ENCODE measurements at regions not wholly inside any gene's neighbourhood (a gene's known extent, or its start where the extent isn't known, plus 50 kb on each side); places are given as distances from the start of the nearest gene placed in this dataset.

DNA sequence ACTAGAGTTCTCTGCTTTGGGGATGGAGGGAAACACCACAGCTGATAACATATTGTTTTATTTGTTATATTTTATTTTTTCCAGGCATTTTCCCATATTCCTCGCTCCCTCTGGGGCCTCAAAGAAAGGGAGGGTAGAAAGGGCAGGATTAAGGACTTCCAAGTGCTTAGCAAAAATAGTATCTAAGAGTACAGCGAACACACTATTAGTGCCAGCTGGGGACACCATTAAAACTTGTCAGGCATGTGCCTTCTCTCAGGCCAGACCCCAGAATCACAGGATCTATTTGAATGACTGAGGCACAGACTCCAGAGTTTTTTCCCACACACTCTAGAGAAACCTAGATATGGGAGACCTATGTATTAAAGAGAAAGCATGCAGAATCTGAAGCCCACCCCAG lies 451.0 kb upstream of the TRPC7 start:
- TF ChIP-seq, protein P1, sequence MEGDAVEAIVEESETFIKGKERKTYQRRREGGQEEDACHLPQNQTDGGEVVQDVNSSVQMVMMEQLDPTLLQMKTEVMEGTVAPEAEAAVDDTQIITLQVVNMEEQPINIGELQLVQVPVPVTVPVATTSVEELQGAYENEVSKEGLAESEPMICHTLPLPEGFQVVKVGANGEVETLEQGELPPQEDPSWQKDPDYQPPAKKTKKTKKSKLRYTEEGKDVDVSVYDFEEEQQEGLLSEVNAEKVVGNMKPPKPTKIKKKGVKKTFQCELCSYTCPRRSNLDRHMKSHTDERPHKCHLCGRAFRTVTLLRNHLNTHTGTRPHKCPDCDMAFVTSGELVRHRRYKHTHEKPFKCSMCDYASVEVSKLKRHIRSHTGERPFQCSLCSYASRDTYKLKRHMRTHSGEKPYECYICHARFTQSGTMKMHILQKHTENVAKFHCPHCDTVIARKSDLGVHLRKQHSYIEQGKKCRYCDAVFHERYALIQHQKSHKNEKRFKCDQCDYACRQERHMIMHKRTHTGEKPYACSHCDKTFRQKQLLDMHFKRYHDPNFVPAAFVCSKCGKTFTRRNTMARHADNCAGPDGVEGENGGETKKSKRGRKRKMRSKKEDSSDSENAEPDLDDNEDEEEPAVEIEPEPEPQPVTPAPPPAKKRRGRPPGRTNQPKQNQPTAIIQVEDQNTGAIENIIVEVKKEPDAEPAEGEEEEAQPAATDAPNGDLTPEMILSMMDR (IDR thresholded peaks at IDR 0.05), result no peak
- TF ChIP-seq POLR2A (IDR thresholded peaks at IDR 0.05), result no peak
